ENCODE measurements at regions not wholly inside any gene's neighbourhood (a gene's known extent, or its start where the extent isn't known, plus 50 kb on each side); places are given as distances from the start of the nearest gene placed in this dataset.

GRCh38 chr10:33723181-33723580 is 388.7 kb upstream of the NRP1 start:
- H3K36me3 ChIP-seq: no peaks in the 10 kb centered on the region
- H3K4me1 ChIP-seq: peaks cover 48% of the 10 kb centered on the region
- H3K27ac ChIP-seq (replicated peaks): no peak overlapping the region
- intact Hi-C loops (cut with micrococcal nuclease): no loop called here
- no peak overlapping the region for H3K4me3 ChIP-seq
- no peak for TF ChIP-seq CTCF (IDR thresholded peaks at IDR 0.05; ENCODE audit: borderline replicate concordance)
- DNase-seq: no peak
- no peaks in the 10 kb centered on the region for H3K27me3 ChIP-seq (ENCODE audit: low read depth)
- H3K9me3 ChIP-seq (replicated peaks): peaks cover 7% of the 10 kb centered on the region

GRCh38 chr10:33722067-33722466 is 387.6 kb upstream of the NRP1 start:
- peak overlapping the region; percentile 78 for H3K27ac ChIP-seq (replicated peaks)
- no peak for DNase-seq
- H3K36me3 ChIP-seq: no peaks in the 10 kb centered on the region
- no peaks in the 10 kb centered on the region for H3K9me3 ChIP-seq (replicated peaks)
- TF ChIP-seq CTCF (IDR thresholded peaks at IDR 0.05; ENCODE audit: borderline replicate concordance): no peak
- no peak overlapping the region for H3K4me3 ChIP-seq
- peaks cover 52% of the 10 kb centered on the region for H3K4me1 ChIP-seq
- H3K27me3 ChIP-seq (ENCODE audit: low read depth): no peaks in the 10 kb centered on the region
- intact Hi-C loops (cut with micrococcal nuclease): no loop called here

- Histone ChIP-seq H3K9me3 (replicated peaks) (no peaks in the 10 kb centered on the region), H3K36me3 (no peaks in the 10 kb centered on the region), H3K27ac (replicated peaks) (peak overlapping the region; percentile 78), H3K4me3 (no peak overlapping the region), H3K27me3 (ENCODE audit: low read depth) (no peaks in the 10 kb centered on the region), H3K4me1 (peaks cover 57% of the 10 kb centered on the region)
- DNase-seq: peak; percentile 22
- TF ChIP-seq CTCF (IDR thresholded peaks at IDR 0.05; ENCODE audit: borderline replicate concordance): no peak
- intact Hi-C loops (cut with micrococcal nuclease): no loop called here
Observed at GRCh38 chr10:33721509-33721908, 387.0 kb upstream of the NRP1 start.

GRCh38 chr10:33720161-33720560 is 385.7 kb upstream of the NRP1 start:
- intact Hi-C loops (cut with micrococcal nuclease): no loop called here
- no peaks in the 10 kb centered on the region for H3K36me3 ChIP-seq
- no peak overlapping the region for H3K4me3 ChIP-seq
- no peak for DNase-seq
- no peaks in the 10 kb centered on the region for H3K9me3 ChIP-seq (replicated peaks)
- peaks cover 70% of the 10 kb centered on the region for H3K4me1 ChIP-seq
- no peak for TF ChIP-seq CTCF (IDR thresholded peaks at IDR 0.05; ENCODE audit: borderline replicate concordance)
- peak overlapping the region; percentile 78 for H3K27ac ChIP-seq (replicated peaks)
- no peaks in the 10 kb centered on the region for H3K27me3 ChIP-seq (ENCODE audit: low read depth)

GRCh38 chr10:33719005-33719703 is 384.7 kb upstream of the NRP1 start:
- intact Hi-C loops (cut with micrococcal nuclease): no loop called here

More at GRCh38 chr10:33719005-33719703, 384.7 kb upstream of the NRP1 start:
- H3K27ac ChIP-seq (replicated peaks): peak overlapping the region; percentile 78
- no peaks in the 10 kb centered on the region for H3K9me3 ChIP-seq (replicated peaks)
- no peaks in the 10 kb centered on the region for H3K27me3 ChIP-seq (ENCODE audit: low read depth)
- DNase-seq: peak; percentile 18
- peaks cover 78% of the 10 kb centered on the region for H3K4me1 ChIP-seq
- no peak for TF ChIP-seq CTCF (IDR thresholded peaks at IDR 0.05; ENCODE audit: borderline replicate concordance)
- H3K36me3 ChIP-seq: no peaks in the 10 kb centered on the region
- no peak overlapping the region for H3K4me3 ChIP-seq

All from left ventricle myocardium inferior (tissue), 1 donor.